ENCODE measurements at regions not wholly inside any gene's neighbourhood (a gene's known extent, or its start where the extent isn't known, plus 50 kb on each side); places are given as distances from the start of the nearest gene placed in this dataset.

GRCh38 chr2:236796236-236796635 is 226.6 kb downstream of the ACKR3 start:
- no peak overlapping the region for H3K4me3 ChIP-seq (ENCODE audit: low read depth in 1 of 2, low read length in 2 of 2)
- H3K27ac ChIP-seq (ENCODE audit: low read depth, low read length): no peak overlapping the region

GRCh38 chr2:236797411-236797810 is 227.8 kb downstream of the ACKR3 start:
- Histone ChIP-seq H3K36me3 (ENCODE audit: insufficient read depth, low read length) (no peaks in the 10 kb centered on the region), H3K4me1 (ENCODE audit: insufficient read depth, low read length) (no peaks in the 10 kb centered on the region), H3K9me3 (ENCODE audit: low read length) (no peaks in the 10 kb centered on the region), H3K27ac (ENCODE audit: low read depth, low read length) (no peak overlapping the region), H3K4me3 (ENCODE audit: low read depth in 1 of 2, low read length in 2 of 2) (no peak overlapping the region), H3K27me3 (ENCODE audit: control insufficient read depth in 1 of 2, insufficient read depth in 2 of 2, low read length in 2 of 2) (no peaks in the 10 kb centered on the region), H3K9ac (ENCODE audit: low read length) (no peak overlapping the region)

More at GRCh38 chr2:236796236-236796635, 226.6 kb downstream of the ACKR3 start:
- Histone ChIP-seq H3K4me1 (ENCODE audit: insufficient read depth, low read length) (no peaks in the 10 kb centered on the region), H3K36me3 (ENCODE audit: insufficient read depth, low read length) (no peaks in the 10 kb centered on the region), H3K9ac (ENCODE audit: low read length) (no peak overlapping the region), H3K27me3 (ENCODE audit: control insufficient read depth in 1 of 2, insufficient read depth in 2 of 2, low read length in 2 of 2) (no peaks in the 10 kb centered on the region), H3K9me3 (ENCODE audit: low read length) (no peaks in the 10 kb centered on the region)

- no peak overlapping the region for H3K27ac ChIP-seq (ENCODE audit: low read depth, low read length)
- no peaks in the 10 kb centered on the region for H3K36me3 ChIP-seq (ENCODE audit: insufficient read depth, low read length)
- no peak overlapping the region for H3K9ac ChIP-seq (ENCODE audit: low read length)
- H3K27me3 ChIP-seq (ENCODE audit: control insufficient read depth in 1 of 2, insufficient read depth in 2 of 2, low read length in 2 of 2): no peaks in the 10 kb centered on the region
- no peak overlapping the region for H3K4me3 ChIP-seq (ENCODE audit: low read depth in 1 of 2, low read length in 2 of 2)
- no peaks in the 10 kb centered on the region for H3K4me1 ChIP-seq (ENCODE audit: insufficient read depth, low read length)
- no peaks in the 10 kb centered on the region for H3K9me3 ChIP-seq (ENCODE audit: low read length)
Measured at GRCh38 chr2:236798491-236798890, 228.9 kb downstream of the ACKR3 start.

GRCh38 chr2:236799391-236800026 is 229.9 kb downstream of the ACKR3 start:
- no peak overlapping the region for H3K27ac ChIP-seq (ENCODE audit: low read depth, low read length)
- H3K4me3 ChIP-seq (ENCODE audit: low read depth in 1 of 2, low read length in 2 of 2): no peak overlapping the region
- no peaks in the 10 kb centered on the region for H3K4me1 ChIP-seq (ENCODE audit: insufficient read depth, low read length)
- H3K9ac ChIP-seq (ENCODE audit: low read length): no peak overlapping the region
- no peaks in the 10 kb centered on the region for H3K27me3 ChIP-seq (ENCODE audit: control insufficient read depth in 1 of 2, insufficient read depth in 2 of 2, low read length in 2 of 2)
- H3K9me3 ChIP-seq (ENCODE audit: low read length): no peaks in the 10 kb centered on the region
- no peaks in the 10 kb centered on the region for H3K36me3 ChIP-seq (ENCODE audit: insufficient read depth, low read length)

GRCh38 chr2:236802862-236803261 is 233.2 kb downstream of the ACKR3 start:
- Histone ChIP-seq H3K27me3 (ENCODE audit: control insufficient read depth in 1 of 2, insufficient read depth in 2 of 2, low read length in 2 of 2) (no peaks in the 10 kb centered on the region), H3K36me3 (ENCODE audit: insufficient read depth, low read length) (no peaks in the 10 kb centered on the region), H3K9me3 (ENCODE audit: low read length) (no peaks in the 10 kb centered on the region), H3K9ac (ENCODE audit: low read length) (no peak overlapping the region), H3K4me1 (ENCODE audit: insufficient read depth, low read length) (no peaks in the 10 kb centered on the region), H3K27ac (ENCODE audit: low read depth, low read length) (no peak overlapping the region), H3K4me3 (ENCODE audit: low read depth in 1 of 2, low read length in 2 of 2) (no peak overlapping the region)

GRCh38 chr2:236803621-236804020 is 234.0 kb downstream of the ACKR3 start:
- H3K4me1 ChIP-seq (ENCODE audit: insufficient read depth, low read length): no peaks in the 10 kb centered on the region
- H3K9me3 ChIP-seq (ENCODE audit: low read length): no peaks in the 10 kb centered on the region
- H3K9ac ChIP-seq (ENCODE audit: low read length): no peak overlapping the region
- H3K27ac ChIP-seq (ENCODE audit: low read depth, low read length): no peak overlapping the region
- no peaks in the 10 kb centered on the region for H3K27me3 ChIP-seq (ENCODE audit: control insufficient read depth in 1 of 2, insufficient read depth in 2 of 2, low read length in 2 of 2)
- no peaks in the 10 kb centered on the region for H3K36me3 ChIP-seq (ENCODE audit: insufficient read depth, low read length)
- no peak overlapping the region for H3K4me3 ChIP-seq (ENCODE audit: low read depth in 1 of 2, low read length in 2 of 2)

- Histone ChIP-seq H3K4me3 (ENCODE audit: low read depth in 1 of 2, low read length in 2 of 2) (no peak overlapping the region), H3K27ac (ENCODE audit: low read depth, low read length) (no peak overlapping the region)
Measured at GRCh38 chr2:236805800-236806531, 236.3 kb downstream of the ACKR3 start.

GRCh38 chr2:236809716-236810115 is 240.1 kb downstream of the ACKR3 start:
- H3K27ac ChIP-seq (ENCODE audit: low read depth, low read length): no peak overlapping the region
- H3K4me1 ChIP-seq (ENCODE audit: insufficient read depth, low read length): no peaks in the 10 kb centered on the region
- H3K27me3 ChIP-seq (ENCODE audit: control insufficient read depth in 1 of 2, insufficient read depth in 2 of 2, low read length in 2 of 2): no peaks in the 10 kb centered on the region
- H3K4me3 ChIP-seq (ENCODE audit: low read depth in 1 of 2, low read length in 2 of 2): no peak overlapping the region
- H3K36me3 ChIP-seq (ENCODE audit: insufficient read depth, low read length): no peaks in the 10 kb centered on the region
- no peak overlapping the region for H3K9ac ChIP-seq (ENCODE audit: low read length)
- no peaks in the 10 kb centered on the region for H3K9me3 ChIP-seq (ENCODE audit: low read length)

More at GRCh38 chr2:236805800-236806531, 236.3 kb downstream of the ACKR3 start:
- H3K4me1 ChIP-seq (ENCODE audit: insufficient read depth, low read length): no peaks in the 10 kb centered on the region
- no peaks in the 10 kb centered on the region for H3K36me3 ChIP-seq (ENCODE audit: insufficient read depth, low read length)
- no peak overlapping the region for H3K9ac ChIP-seq (ENCODE audit: low read length)
- H3K27me3 ChIP-seq (ENCODE audit: control insufficient read depth in 1 of 2, insufficient read depth in 2 of 2, low read length in 2 of 2): no peaks in the 10 kb centered on the region
- no peaks in the 10 kb centered on the region for H3K9me3 ChIP-seq (ENCODE audit: low read length)

GRCh38 chr2:236811062-236811656 is 241.5 kb downstream of the ACKR3 start:
- H3K27ac ChIP-seq (ENCODE audit: low read depth, low read length): no peak overlapping the region
- H3K9ac ChIP-seq (ENCODE audit: low read length): no peak overlapping the region
- H3K4me1 ChIP-seq (ENCODE audit: insufficient read depth, low read length): no peaks in the 10 kb centered on the region
- H3K36me3 ChIP-seq (ENCODE audit: insufficient read depth, low read length): no peaks in the 10 kb centered on the region
- H3K9me3 ChIP-seq (ENCODE audit: low read length): no peaks in the 10 kb centered on the region
- no peaks in the 10 kb centered on the region for H3K27me3 ChIP-seq (ENCODE audit: control insufficient read depth in 1 of 2, insufficient read depth in 2 of 2, low read length in 2 of 2)
- no peak overlapping the region for H3K4me3 ChIP-seq (ENCODE audit: low read depth in 1 of 2, low read length in 2 of 2)

- no peak overlapping the region for H3K4me3 ChIP-seq (ENCODE audit: low read depth in 1 of 2, low read length in 2 of 2)
- no peak overlapping the region for H3K27ac ChIP-seq (ENCODE audit: low read depth, low read length)
- H3K27me3 ChIP-seq (ENCODE audit: control insufficient read depth in 1 of 2, insufficient read depth in 2 of 2, low read length in 2 of 2): no peaks in the 10 kb centered on the region
- no peaks in the 10 kb centered on the region for H3K4me1 ChIP-seq (ENCODE audit: insufficient read depth, low read length)
- no peaks in the 10 kb centered on the region for H3K9me3 ChIP-seq (ENCODE audit: low read length)
- H3K36me3 ChIP-seq (ENCODE audit: insufficient read depth, low read length): no peaks in the 10 kb centered on the region
- H3K9ac ChIP-seq (ENCODE audit: low read length): no peak overlapping the region
Measured at GRCh38 chr2:236813766-236814165, 244.1 kb downstream of the ACKR3 start.

- Histone ChIP-seq H3K4me1 (ENCODE audit: insufficient read depth, low read length) (no peaks in the 10 kb centered on the region), H3K27ac (ENCODE audit: low read depth, low read length) (no peak overlapping the region), H3K4me3 (ENCODE audit: low read depth in 1 of 2, low read length in 2 of 2) (no peak overlapping the region), H3K27me3 (ENCODE audit: control insufficient read depth in 1 of 2, insufficient read depth in 2 of 2, low read length in 2 of 2) (no peaks in the 10 kb centered on the region), H3K9ac (ENCODE audit: low read length) (no peak overlapping the region), H3K36me3 (ENCODE audit: insufficient read depth, low read length) (no peaks in the 10 kb centered on the region), H3K9me3 (ENCODE audit: low read length) (no peaks in the 10 kb centered on the region)
Measured at GRCh38 chr2:236814593-236814992, 245.0 kb downstream of the ACKR3 start.

Measured in muscle layer of colon (tissue), 2 donors.